ENCODE measurements at regions not wholly inside any gene's neighbourhood (a gene's known extent, or its start where the extent isn't known, plus 50 kb on each side); places are given as distances from the start of the nearest gene placed in this dataset.

DNA sequence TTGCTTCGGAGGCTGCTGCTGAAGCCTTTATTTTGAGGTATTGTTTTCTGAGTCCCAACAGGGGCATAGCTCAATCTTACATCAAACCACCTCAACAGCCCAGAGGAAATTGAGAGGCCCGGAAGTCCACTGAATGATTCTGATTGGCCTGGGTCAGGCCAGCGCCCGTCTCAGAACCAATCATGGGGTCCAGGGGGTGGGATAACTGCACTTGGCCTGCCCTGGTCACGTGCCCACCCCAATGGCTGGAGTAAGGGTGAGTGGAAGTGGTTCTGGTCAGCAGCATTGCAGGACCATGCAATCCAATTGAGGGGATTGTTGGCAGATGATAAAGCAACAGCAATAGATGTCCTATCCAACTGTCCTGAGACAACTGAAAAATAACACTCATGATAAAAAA lies 190.6 kb downstream of the HERPUD2 start:
- no peak for DNase-seq (ENCODE audit: low read depth, low spot score)
- Histone ChIP-seq H3K9me3 (ENCODE audit: control insufficient read depth, insufficient read depth, low read length) (no peaks in the 10 kb centered on the region), H3K27ac (ENCODE audit: low read depth, low read length) (no peak overlapping the region), H3K27me3 (ENCODE audit: control insufficient read depth, insufficient read depth, low read length) (no peaks in the 10 kb centered on the region), H3K4me3 (ENCODE audit: low read depth, low read length) (no peak overlapping the region)
- POLR2A ChIA-PET, result no interaction called here
- CTCF ChIA-PET, result no interaction called here
- TF ChIP-seq, protein P1, sequence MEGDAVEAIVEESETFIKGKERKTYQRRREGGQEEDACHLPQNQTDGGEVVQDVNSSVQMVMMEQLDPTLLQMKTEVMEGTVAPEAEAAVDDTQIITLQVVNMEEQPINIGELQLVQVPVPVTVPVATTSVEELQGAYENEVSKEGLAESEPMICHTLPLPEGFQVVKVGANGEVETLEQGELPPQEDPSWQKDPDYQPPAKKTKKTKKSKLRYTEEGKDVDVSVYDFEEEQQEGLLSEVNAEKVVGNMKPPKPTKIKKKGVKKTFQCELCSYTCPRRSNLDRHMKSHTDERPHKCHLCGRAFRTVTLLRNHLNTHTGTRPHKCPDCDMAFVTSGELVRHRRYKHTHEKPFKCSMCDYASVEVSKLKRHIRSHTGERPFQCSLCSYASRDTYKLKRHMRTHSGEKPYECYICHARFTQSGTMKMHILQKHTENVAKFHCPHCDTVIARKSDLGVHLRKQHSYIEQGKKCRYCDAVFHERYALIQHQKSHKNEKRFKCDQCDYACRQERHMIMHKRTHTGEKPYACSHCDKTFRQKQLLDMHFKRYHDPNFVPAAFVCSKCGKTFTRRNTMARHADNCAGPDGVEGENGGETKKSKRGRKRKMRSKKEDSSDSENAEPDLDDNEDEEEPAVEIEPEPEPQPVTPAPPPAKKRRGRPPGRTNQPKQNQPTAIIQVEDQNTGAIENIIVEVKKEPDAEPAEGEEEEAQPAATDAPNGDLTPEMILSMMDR (IDR thresholded peaks at IDR 0.05; ENCODE audit: low read depth, low read length), result no peak

DNA sequence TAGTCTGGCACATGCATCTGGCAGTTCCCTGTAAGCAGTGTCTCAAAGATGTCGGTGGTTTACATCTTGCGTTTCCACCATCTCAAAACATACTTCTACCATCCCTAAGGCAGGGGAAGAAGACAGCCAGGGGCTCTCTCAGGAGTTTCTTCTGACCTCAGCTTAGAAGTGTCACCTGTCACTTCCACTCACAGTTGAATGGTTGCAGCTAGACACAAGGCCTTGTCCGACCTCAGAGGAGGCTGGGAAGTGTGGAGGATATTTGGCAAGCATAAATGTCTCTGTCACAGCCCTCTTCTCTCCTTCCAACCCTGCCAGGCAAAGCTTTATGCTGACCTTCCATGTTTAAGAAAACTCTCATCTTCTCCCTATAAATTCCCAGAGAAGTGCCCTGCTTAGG lies 193.3 kb downstream of the HERPUD2 start:
- Histone ChIP-seq H3K4me3 (ENCODE audit: low read depth, low read length) (no peak overlapping the region), H3K9me3 (ENCODE audit: control insufficient read depth, insufficient read depth, low read length) (no peaks in the 10 kb centered on the region), H3K27ac (ENCODE audit: low read depth, low read length) (no peak overlapping the region), H3K27me3 (ENCODE audit: control insufficient read depth, insufficient read depth, low read length) (no peaks in the 10 kb centered on the region)
- ChIA-PET POLR2A (no interaction called here), CTCF (interaction anchor here (0.7 to 1.2 kb wide), 2 partner anchors 18 to 36 kb away, joined by 4 to 5 read pairs; no protein-coding TSS in a partner anchor)
- no peak for DNase-seq (ENCODE audit: low read depth, low spot score)
- TF ChIP-seq, protein P1 (IDR thresholded peaks at IDR 0.05; ENCODE audit: low read depth, low read length), result no peak

- TF ChIP-seq, protein P1 (IDR thresholded peaks at IDR 0.05; ENCODE audit: low read depth, low read length), result no peak
- ChIA-PET CTCF (interaction anchor here (1.0 kb wide), 1 partner anchor 21 kb away, joined by 4 read pairs; no protein-coding TSS in a partner anchor), POLR2A (no interaction called here)
Measured at GRCh38 chr7:35499226-35499625, 195.7 kb downstream of the HERPUD2 start.

DNA sequence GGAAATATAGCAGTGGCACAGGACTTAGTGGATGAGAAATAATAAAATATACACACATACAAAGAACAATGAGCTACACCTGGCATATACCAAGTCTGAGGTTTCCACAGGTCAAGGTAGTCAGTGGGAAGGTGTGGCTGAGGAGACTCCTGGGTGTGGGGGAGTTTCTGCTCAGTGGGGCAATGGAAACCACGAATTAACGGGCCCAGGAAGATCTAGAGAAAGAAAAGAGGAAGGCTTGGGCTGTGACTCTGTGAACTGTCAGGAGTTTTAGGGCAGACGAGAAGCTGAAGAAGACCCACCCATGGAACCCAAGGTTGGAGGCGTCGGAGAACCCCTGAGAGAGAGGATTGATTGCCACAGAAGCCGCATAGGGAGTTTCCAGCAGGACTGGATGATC lies 196.5 kb downstream of the HERPUD2 start:
- ChIA-PET CTCF (no interaction called here), POLR2A (no interaction called here)
- no peaks in the 10 kb centered on the region for H3K9me3 ChIP-seq (ENCODE audit: control insufficient read depth, insufficient read depth, low read length)
- no peaks in the 10 kb centered on the region for H3K27me3 ChIP-seq (ENCODE audit: control insufficient read depth, insufficient read depth, low read length)
- H3K4me3 ChIP-seq (ENCODE audit: low read depth, low read length), result no peak overlapping the region
- DNase-seq (ENCODE audit: low read depth, low spot score), result no peak
- TF ChIP-seq, protein P1 (IDR thresholded peaks at IDR 0.05; ENCODE audit: low read depth, low read length), result no peak
- no peak overlapping the region for H3K27ac ChIP-seq (ENCODE audit: low read depth, low read length)

More at GRCh38 chr7:35499226-35499625, 195.7 kb downstream of the HERPUD2 start:
- no peaks in the 10 kb centered on the region for H3K9me3 ChIP-seq (ENCODE audit: control insufficient read depth, insufficient read depth, low read length)
- no peak overlapping the region for H3K27ac ChIP-seq (ENCODE audit: low read depth, low read length)
- no peak for DNase-seq (ENCODE audit: low read depth, low spot score)
- no peaks in the 10 kb centered on the region for H3K27me3 ChIP-seq (ENCODE audit: control insufficient read depth, insufficient read depth, low read length)
- H3K4me3 ChIP-seq (ENCODE audit: low read depth, low read length), result no peak overlapping the region

- no peak overlapping the region for H3K4me3 ChIP-seq (ENCODE audit: low read depth, low read length)
- no peaks in the 10 kb centered on the region for H3K9me3 ChIP-seq (ENCODE audit: control insufficient read depth, insufficient read depth, low read length)
- ChIA-PET POLR2A (no interaction called here), CTCF (no interaction called here)
- H3K27ac ChIP-seq (ENCODE audit: low read depth, low read length), result no peak overlapping the region
- TF ChIP-seq, protein P1 (IDR thresholded peaks at IDR 0.05; ENCODE audit: low read depth, low read length), result no peak
- no peaks in the 10 kb centered on the region for H3K27me3 ChIP-seq (ENCODE audit: control insufficient read depth, insufficient read depth, low read length)
- no peak for DNase-seq (ENCODE audit: low read depth, low spot score)
Measured at GRCh38 chr7:35495844-35496243, 199.1 kb downstream of the HERPUD2 start.

Measured in AG04450 (cell line).